PC-9 (cell line): ENCODE measurements at regions not wholly inside any gene's neighbourhood (a gene's known extent, or its start where the extent isn't known, plus 50 kb on each side); places are given as distances from the start of the nearest gene placed in this dataset.
A peak's percentile ranks its signal among the peaks of the same experiment; 100 is the strongest.

ENCODE experiments used
- EZH2 ChIP-seq: fragments of 200-600 bp; sonication (generic); IDR thresholded peaks from 2 replicates; pipeline ENCODE4 v1.8.0; 2017; ENCODE audit warnings: antibody characterized with exemption, low read depth
- TF ChIP-seq, protein P1 (sequence below): fragments of 200-600 bp; sonication (generic); conservative IDR thresholded peaks from 2 replicates; pipeline ENCODE4 v1.6.1; 2017; ENCODE audit warnings: mixed run types, antibody characterized with exemption, mild to moderate bottlenecking, moderate library complexity

DNA sequence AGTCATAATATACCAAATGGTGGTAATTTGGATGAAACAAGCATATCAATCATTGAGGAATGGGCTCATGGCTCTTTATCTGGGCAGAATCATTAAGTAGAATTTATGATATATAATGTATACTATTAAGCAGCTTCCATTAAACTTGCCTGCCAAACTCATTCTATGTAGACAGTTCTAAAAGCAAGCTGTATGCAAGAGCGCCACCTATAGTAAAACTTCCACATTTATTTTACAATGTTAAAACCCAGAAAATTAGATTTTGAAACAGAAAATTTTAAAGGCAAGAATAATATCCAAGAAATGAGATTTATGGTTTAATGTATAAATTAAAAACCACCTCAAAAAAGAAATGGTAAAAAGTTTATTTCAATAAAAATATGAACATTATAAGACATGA is 161.5 kb downstream of the MZT1 start:
- TF ChIP-seq, protein P1, sequence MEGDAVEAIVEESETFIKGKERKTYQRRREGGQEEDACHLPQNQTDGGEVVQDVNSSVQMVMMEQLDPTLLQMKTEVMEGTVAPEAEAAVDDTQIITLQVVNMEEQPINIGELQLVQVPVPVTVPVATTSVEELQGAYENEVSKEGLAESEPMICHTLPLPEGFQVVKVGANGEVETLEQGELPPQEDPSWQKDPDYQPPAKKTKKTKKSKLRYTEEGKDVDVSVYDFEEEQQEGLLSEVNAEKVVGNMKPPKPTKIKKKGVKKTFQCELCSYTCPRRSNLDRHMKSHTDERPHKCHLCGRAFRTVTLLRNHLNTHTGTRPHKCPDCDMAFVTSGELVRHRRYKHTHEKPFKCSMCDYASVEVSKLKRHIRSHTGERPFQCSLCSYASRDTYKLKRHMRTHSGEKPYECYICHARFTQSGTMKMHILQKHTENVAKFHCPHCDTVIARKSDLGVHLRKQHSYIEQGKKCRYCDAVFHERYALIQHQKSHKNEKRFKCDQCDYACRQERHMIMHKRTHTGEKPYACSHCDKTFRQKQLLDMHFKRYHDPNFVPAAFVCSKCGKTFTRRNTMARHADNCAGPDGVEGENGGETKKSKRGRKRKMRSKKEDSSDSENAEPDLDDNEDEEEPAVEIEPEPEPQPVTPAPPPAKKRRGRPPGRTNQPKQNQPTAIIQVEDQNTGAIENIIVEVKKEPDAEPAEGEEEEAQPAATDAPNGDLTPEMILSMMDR = peak; percentile 80
- no peak for TF ChIP-seq EZH2
